ENCODE measurements at regions not wholly inside any gene's neighbourhood (a gene's known extent, or its start where the extent isn't known, plus 50 kb on each side); places are given as distances from the start of the nearest gene placed in this dataset.

GRCh38 chr5:174991847-174992246, 267.5 kb downstream of the MSX2 start:
- intact Hi-C loops (cut with DNase I; ENCODE audit: low total_unique reads) = no loop called here
- WGBS, 5 donors = 44 to 65% (median 62%) methylated on average over 4 of the region's 4 CpGs
- Histone ChIP-seq H3K9me3 (no peaks in the 10 kb centered on the region), H3K4me1 (no peaks in the 10 kb centered on the region), H3K36me3 (no peaks in the 10 kb centered on the region), H3K27me3 (replicated peaks in 1 of 7) (peaks cover 0 to 9% (median 0%) of the 10 kb centered on the region in 7 donors), H3K4me3 (no peak overlapping the region), H3K27ac (no peak overlapping the region)
- no peak for DNase-seq
- no peak for TF ChIP-seq CTCF (IDR thresholded peaks at IDR 0.05 in 8 of 11, conservative IDR thresholded peaks at IDR 0.05 in 3 of 11)
- TF ChIP-seq POLR2A (IDR thresholded peaks at IDR 0.05) = no peak
- TF ChIP-seq POLR2AphosphoS5 (IDR thresholded peaks at IDR 0.05) = no peak

- Histone ChIP-seq H3K27ac (no peak overlapping the region), H3K27me3 (replicated peaks in 1 of 7) (peaks cover 0 to 9% (median 0%) of the 10 kb centered on the region in 7 donors), H3K36me3 (no peaks in the 10 kb centered on the region), H3K9me3 (no peaks in the 10 kb centered on the region), H3K4me3 (no peak overlapping the region), H3K4me1 (no peaks in the 10 kb centered on the region)
- 84 to 93% (median 91%) methylated on average over 1 of the region's 1 CpG for WGBS, 5 donors
- no peak for DNase-seq
- TF ChIP-seq POLR2AphosphoS5 (IDR thresholded peaks at IDR 0.05) (no peak), CTCF (IDR thresholded peaks at IDR 0.05 in 8 of 11, conservative IDR thresholded peaks at IDR 0.05 in 3 of 11) (no peak), POLR2A (IDR thresholded peaks at IDR 0.05) (no peak)
- intact Hi-C loops (cut with DNase I; ENCODE audit: low total_unique reads) = no loop called here
Observed at GRCh38 chr5:174990909-174991308, 266.5 kb downstream of the MSX2 start.

DNA sequence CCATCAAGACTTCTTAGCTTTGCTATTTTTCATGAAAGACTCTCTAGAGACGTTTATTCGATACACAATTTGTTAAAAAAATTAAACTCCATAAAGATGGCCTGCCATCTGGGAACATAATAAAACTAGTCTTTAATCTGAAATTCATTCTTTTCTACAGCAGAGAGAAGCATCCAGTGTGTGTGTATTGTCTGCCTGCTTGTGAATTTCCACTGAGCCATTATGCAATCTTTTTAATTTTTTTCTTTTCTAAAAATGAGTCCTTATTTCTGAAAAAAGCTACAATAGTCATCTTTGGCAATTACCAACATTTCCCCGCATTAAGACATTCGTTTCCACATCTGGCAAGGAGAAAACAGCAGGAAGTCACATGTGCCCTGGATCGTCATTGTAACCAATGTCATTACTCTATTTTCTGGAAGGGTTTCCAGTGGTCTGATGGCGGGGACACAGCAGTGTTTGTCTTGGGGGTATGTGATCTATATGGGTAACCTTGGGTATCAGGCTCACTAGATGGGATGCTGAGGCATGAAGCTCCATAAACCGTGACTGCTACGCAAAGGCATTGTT, 263.1 kb downstream of the MSX2 start:
- TF ChIP-seq POLR2AphosphoS5 (IDR thresholded peaks at IDR 0.05) (no peak), POLR2A (IDR thresholded peaks at IDR 0.05) (no peak), CTCF (IDR thresholded peaks at IDR 0.05 in 8 of 11, conservative IDR thresholded peaks at IDR 0.05 in 3 of 11) (no peak)
- Histone ChIP-seq H3K36me3 (no peaks in the 10 kb centered on the region), H3K4me1 (no peaks in the 10 kb centered on the region), H3K9me3 (no peaks in the 10 kb centered on the region), H3K27me3 (replicated peaks in 1 of 7) (no peaks in the 10 kb centered on the region), H3K27ac (no peak overlapping the region), H3K4me3 (no peak overlapping the region)
- 63 to 82% (median 72%) methylated on average over 8 of the region's 8 CpGs for WGBS, 5 donors
- DNase-seq = no peak
- intact Hi-C loops (cut with DNase I; ENCODE audit: low total_unique reads) = no loop called here

GRCh38 chr5:174984863-174985262, 260.5 kb downstream of the MSX2 start:
- no peak overlapping the region for H3K27ac ChIP-seq
- no peak for DNase-seq
- no peak for TF ChIP-seq POLR2A (IDR thresholded peaks at IDR 0.05)
- H3K27me3 ChIP-seq (replicated peaks in 1 of 7) = no peaks in the 10 kb centered on the region
- no peaks in the 10 kb centered on the region for H3K4me1 ChIP-seq
- H3K9me3 ChIP-seq = no peaks in the 10 kb centered on the region
- intact Hi-C loops (cut with DNase I; ENCODE audit: low total_unique reads) = no loop called here
- WGBS, 5 donors = 85 to 96% (median 91%) methylated on average over 5 of the region's 5 CpGs
- no peak overlapping the region for H3K4me3 ChIP-seq
- H3K36me3 ChIP-seq = no peaks in the 10 kb centered on the region

DNA sequence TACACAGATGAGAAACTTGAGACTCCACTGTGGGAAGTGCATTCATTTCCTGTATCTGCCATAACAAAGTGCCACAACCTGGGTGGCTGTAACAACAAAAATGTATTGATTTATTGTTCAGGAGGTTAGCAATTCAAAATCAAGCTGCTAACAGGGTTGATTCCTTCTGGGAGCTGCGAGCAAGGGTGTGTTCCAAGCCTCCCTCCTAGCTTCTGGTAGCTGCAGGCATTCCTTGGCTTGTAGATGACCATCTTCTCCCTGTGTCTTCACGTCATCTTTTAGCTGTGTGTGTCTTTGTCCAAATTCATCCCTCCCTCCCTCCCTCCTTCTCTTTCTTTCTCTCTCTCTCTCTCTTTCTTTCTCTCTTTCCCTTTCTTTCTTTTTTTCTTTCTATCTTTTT, 258.1 kb downstream of the MSX2 start:
- WGBS, 5 donors = 51 to 66% (median 55%) methylated on average over 2 of the region's 2 CpGs
- Histone ChIP-seq H3K36me3 (no peaks in the 10 kb centered on the region), H3K4me1 (no peaks in the 10 kb centered on the region), H3K9me3 (no peaks in the 10 kb centered on the region), H3K27ac (no peak overlapping the region), H3K4me3 (no peak overlapping the region), H3K27me3 (replicated peaks in 1 of 7) (no peaks in the 10 kb centered on the region)
- DNase-seq = no peak
- TF ChIP-seq CTCF (IDR thresholded peaks at IDR 0.05 in 8 of 11, conservative IDR thresholded peaks at IDR 0.05 in 3 of 11) = no peak
- TF ChIP-seq POLR2A (IDR thresholded peaks at IDR 0.05) = no peak
- no peak for TF ChIP-seq POLR2AphosphoS5 (IDR thresholded peaks at IDR 0.05)
- intact Hi-C loops (cut with DNase I; ENCODE audit: low total_unique reads) = no loop called here

Measured in spleen (tissue), 11 donors.